Thyroid gland (tissue), 4 donors: ENCODE measurements at regions not wholly inside any gene's neighbourhood (a gene's known extent, or its start where the extent isn't known, plus 50 kb on each side); places are given as distances from the start of the nearest gene placed in this dataset.

Experiments
- DNase-seq, 2 donors: peaks; one replicate each; pipeline ENCODE4 v3.0.0-alpha.2; 2019
- H3K27ac ChIP-seq, 3 donors: fragments of 200-600 bp; sonication (generic); 1 replicate in 2 of 3; 2 replicates in 1 of 3; pipeline ENCODE4 v1.5.1; 2016 to 2019; ENCODE audit warnings: mild to moderate bottlenecking in 1 of 3, moderate library complexity in 1 of 3
- H3K27me3 ChIP-seq: fragments of 200-600 bp; sonication (generic); one replicate; pipeline ENCODE4 v1.5.1; 2019
- H3K36me3 ChIP-seq, 2 donors: fragments of 200-600 bp; sonication (generic); one replicate each; pipeline ENCODE4 v1.5.1; 2016 to 2019
- H3K4me1 ChIP-seq, 2 donors: fragments of 200-600 bp; sonication (generic); one replicate each; pipeline ENCODE4 v1.5.1; 2017 to 2019
- H3K4me3 ChIP-seq, 3 donors: fragments of 200-600 bp; sonication (generic); replicated peaks in 1 of 3; 1 replicate in 2 of 3; 2 replicates in 1 of 3; pipeline ENCODE4 v1.5.1; 2016; ENCODE audit warnings: mild to moderate bottlenecking in 1 of 3
- H3K9me3 ChIP-seq: fragments of 200-600 bp; sonication (generic); one replicate; pipeline ENCODE4 v1.5.1; 2017
- CTCF ChIP-seq, 6 experiments: fragments of 200-600 bp in 3 of 6; fragments of 450-650 bp in 3 of 6; sonication (generic) in 3 of 6; IDR thresholded peaks; one replicate each; pipeline ENCODE4 v1.5.1; 2016 to 2019; ENCODE audit warnings: antibody characterized with exemption in 6 of 6, mild to moderate bottlenecking in 2 of 6, inconsistent platforms in 1 of 6, moderate library complexity in 1 of 6
- POLR2A ChIP-seq, 2 donors: fragments of 450-650 bp; IDR thresholded peaks; one replicate each; pipeline ENCODE4 v1.6.1; 2017; ENCODE audit warnings: antibody characterized with exemption in 2 of 2, mild to moderate bottlenecking in 2 of 2, moderate library complexity in 1 of 2
- WGBS, 2 donors: methylation state at CpG; one replicate each; pipeline ENCODE4 v1.1.5; 2017; 5-methylcytosine and 5-hydroxymethylcytosine counted together
- intact Hi-C: fragments of 100-400 bp; cut with DNase I; formaldehyde crosslinking; loops from one replicate; pipeline ENCODE4 v1.15.1; 2023

DNA sequence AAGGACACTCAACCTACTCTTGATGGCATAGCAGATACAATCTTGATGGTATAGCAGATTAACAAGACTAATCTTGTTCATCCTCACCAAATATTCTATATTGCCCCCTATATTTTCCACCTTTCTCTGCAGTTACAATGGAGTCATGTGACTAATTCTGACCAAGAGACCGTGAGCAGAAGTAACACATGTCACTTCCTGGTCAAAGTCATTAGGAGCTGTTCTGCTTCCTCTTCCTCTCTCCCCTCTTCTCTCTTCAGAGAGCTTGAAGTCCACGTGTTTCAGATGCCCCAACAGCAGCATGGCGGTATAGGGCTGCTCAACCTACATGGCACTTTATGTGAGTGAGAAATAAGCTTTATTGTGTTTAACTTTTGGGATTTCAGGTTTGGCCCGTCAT is 55.3 kb upstream of the ERCC4 start:
- H3K4me3 ChIP-seq = no peak overlapping the region
- DNase-seq = no peak
- no peaks in the 10 kb centered on the region for H3K4me1 ChIP-seq
- no peak for TF ChIP-seq CTCF (IDR thresholded peaks at IDR 0.05)
- no peak for TF ChIP-seq POLR2A (IDR thresholded peaks at IDR 0.05)
- H3K27ac ChIP-seq = no peak overlapping the region
- 64 to 73% methylated on average over 4 of the region's 4 CpGs for WGBS, 2 donors
- intact Hi-C loops = no loop called here
- no peaks in the 10 kb centered on the region for H3K36me3 ChIP-seq
- no peaks in the 10 kb centered on the region for H3K27me3 ChIP-seq
- H3K9me3 ChIP-seq = no peaks in the 10 kb centered on the region

DNA sequence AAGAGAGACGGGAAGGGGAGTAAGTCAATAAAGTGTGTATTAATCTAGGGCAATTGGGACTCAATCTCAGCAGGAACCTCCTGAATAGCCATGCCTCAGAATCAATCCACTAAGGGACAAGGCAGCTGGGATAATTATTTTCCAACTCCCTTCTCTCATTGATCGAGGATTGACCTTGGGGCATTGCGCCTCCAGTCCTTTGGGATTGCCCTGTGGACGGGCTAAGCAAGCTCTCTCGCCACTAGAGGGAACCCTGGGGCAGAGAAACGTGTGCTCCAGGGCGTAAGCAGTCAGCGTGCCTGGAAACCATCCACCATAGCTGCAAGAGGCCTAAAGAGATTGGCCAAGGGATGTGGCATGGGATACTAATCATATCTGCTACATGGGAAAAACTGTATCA is 53.9 kb upstream of the ERCC4 start:
- intact Hi-C loops = no loop called here
- peak; percentile 75 to 86 for DNase-seq
- no peaks in the 10 kb centered on the region for H3K36me3 ChIP-seq
- no peaks in the 10 kb centered on the region for H3K9me3 ChIP-seq
- H3K4me1 ChIP-seq = no peaks in the 10 kb centered on the region
- H3K4me3 ChIP-seq = no peak overlapping the region
- no peaks in the 10 kb centered on the region for H3K27me3 ChIP-seq
- H3K27ac ChIP-seq = no peak overlapping the region
- WGBS, 2 donors = 20 to 21% methylated on average over 8 of the region's 8 CpGs
- TF ChIP-seq POLR2A (IDR thresholded peaks at IDR 0.05) (no peak), CTCF (IDR thresholded peaks at IDR 0.05) (peak; percentile 42 to 79 (median 74))
